Suprapubic skin (tissue), 4 donors: ENCODE measurements at regions not wholly inside any gene's neighbourhood (a gene's known extent, or its start where the extent isn't known, plus 50 kb on each side); places are given as distances from the start of the nearest gene placed in this dataset.

ENCODE experiments used
- CTCF ChIP-seq, 2 donors: fragments of 200-600 bp in 1 of 2; fragments of 450-650 bp in 1 of 2; sonication (generic) in 1 of 2; IDR thresholded peaks; one replicate each; pipeline ENCODE4 v1.5.1; 2016 to 2019; ENCODE audit warnings: antibody characterized with exemption in 2 of 2, mild to moderate bottlenecking in 1 of 2, moderate library complexity in 1 of 2
- EP300 ChIP-seq: sonication (generic); formaldehyde crosslinking; IDR thresholded peaks from one replicate; pipeline ENCODE4 v1.6.1; 2017; ENCODE audit warnings: antibody characterized with exemption
- POLR2A ChIP-seq, 2 donors: fragments of 450-650 bp; IDR thresholded peaks; one replicate each; pipeline ENCODE4 v1.6.1; 2017; ENCODE audit warnings: antibody characterized with exemption in 2 of 2, mild to moderate bottlenecking in 2 of 2, moderate library complexity in 2 of 2
- POLR2AphosphoS5 ChIP-seq, 3 donors: sonication (generic); formaldehyde crosslinking; IDR thresholded peaks; one replicate each; pipeline ENCODE4 v1.6.1; 2017; ENCODE audit warnings: antibody characterized with exemption in 3 of 3

- TF ChIP-seq POLR2A (IDR thresholded peaks at IDR 0.05) (no peak), CTCF (IDR thresholded peaks at IDR 0.05) (no peak), EP300 (no peak), POLR2AphosphoS5 (IDR thresholded peaks at IDR 0.05) (no peak)
Observed at GRCh38 chr11:130798280-130798679, 118.0 kb downstream of the SNX19 start.
